NCI-H226 (cell line): ENCODE measurements at regions not wholly inside any gene's neighbourhood (a gene's known extent, or its start where the extent isn't known, plus 50 kb on each side); places are given as distances from the start of the nearest gene placed in this dataset.
"Not testable (repeated sequence)": the region's sequence is repeated elsewhere in the genome, so short reads cannot be mapped to it uniquely, and the experiment has no call there.

Source experiments
- DNase-seq: peaks from one replicate; pipeline ENCODE4 v3.0.0-alpha.2; 2015

DNA sequence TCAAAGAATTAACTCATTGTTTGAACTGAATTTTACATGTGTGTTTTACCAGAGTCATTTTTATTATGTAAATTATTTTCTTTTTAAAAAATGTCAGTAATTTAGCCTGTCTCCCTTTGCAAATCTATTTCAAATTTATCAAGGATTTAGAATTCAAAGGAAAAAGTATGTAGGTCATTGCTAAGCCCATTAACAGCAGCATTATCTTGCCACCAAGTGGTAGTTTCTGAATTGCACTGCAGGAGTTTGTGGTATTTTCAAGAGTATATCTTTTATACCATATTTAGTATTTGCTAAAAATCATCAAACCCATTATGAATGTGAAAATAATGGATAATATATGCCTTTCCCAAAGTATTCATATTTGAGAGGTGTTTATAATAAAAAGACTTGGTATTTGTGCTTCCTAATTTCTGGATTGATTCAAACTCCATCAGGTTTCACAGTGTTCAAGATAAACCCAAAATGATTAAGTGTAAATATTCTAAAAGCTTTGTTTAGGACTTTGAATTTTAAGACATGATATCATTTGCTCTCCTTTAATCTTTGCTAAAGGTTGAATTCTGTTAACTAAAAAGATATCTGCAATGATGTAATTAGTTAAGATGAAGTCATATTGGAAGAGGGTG lies 711.4 kb downstream of the FSCB start:
- peak; percentile 15 for DNase-seq

DNA sequence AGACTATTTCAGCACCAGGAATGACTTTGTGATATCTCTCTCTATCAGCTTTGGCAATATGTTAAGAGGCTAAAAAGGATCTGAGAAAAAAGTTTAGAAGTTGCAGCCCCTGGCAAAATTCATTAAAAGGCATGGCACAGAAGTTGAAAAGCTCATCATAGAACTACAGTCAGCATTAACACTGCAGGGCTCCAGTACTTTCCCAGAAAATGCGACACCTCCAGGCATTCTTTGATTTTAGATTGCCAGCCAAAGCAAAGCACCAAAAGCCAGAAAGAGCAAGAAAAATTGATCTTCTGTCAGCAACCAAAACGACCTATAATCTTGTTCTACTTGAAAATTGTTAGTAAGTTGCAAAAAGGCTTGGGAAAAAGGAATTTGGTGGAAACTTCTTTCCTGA lies 713.5 kb downstream of the FSCB start:
- no peak for DNase-seq

DNA sequence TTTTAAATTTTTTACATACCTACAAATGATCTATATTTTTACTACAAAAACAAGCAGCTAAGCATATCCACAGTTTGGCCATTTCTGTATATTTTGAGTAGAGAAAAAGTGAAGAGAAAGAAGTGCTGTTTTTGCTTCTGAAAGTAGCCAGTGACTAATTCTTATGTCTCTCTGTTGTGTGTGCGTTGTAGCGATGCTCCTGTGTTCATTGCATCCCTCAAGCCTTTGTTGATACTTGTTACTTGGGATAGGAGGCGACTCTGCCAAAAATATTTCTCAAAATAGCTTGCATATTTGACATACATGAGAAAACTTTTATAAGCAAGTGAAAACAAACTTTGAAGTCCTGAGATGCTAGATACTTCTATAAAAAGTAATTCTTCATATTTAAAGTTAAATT lies 714.1 kb downstream of the FSCB start:
- no peak for DNase-seq

DNA sequence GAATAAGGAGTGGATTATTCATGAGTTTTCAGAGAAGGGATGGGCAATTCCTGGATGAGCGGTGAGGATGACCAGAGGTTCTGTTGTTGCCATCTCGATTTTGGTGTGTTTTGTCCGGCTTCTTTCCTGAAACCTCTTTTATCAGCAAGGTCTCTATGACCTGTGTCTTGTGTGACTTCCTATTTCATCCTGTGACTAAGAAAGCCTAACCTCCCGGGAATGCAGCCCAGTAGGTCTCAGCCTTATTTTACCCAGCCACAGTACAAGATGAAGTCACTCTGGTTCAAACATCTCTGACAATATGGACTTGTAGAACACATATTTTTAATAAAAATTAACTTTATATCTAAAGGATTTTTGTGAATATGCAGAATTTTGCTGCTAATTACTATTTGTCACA lies 716.4 kb downstream of the FSCB start:
- no peak for DNase-seq

DNA sequence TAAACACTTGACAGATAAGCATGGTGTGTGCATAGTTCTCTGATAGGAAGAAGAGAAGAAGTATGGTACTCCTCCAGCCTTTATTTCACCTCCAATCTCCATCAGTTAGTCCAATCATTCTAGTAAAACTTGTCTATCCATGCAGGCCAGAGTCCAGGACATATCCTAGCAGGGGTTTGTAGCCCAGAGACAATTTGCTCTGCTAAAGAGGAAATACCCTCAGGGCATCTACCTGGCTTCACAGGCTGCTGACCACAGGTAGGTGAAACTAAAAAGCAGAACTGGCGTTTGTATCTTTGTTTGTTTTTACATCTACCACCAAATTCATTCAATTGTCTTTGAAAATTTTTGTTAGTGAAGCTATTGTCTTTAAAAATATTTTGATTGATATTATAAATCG lies 717.6 kb downstream of the FSCB start:
- no peak for DNase-seq

DNA sequence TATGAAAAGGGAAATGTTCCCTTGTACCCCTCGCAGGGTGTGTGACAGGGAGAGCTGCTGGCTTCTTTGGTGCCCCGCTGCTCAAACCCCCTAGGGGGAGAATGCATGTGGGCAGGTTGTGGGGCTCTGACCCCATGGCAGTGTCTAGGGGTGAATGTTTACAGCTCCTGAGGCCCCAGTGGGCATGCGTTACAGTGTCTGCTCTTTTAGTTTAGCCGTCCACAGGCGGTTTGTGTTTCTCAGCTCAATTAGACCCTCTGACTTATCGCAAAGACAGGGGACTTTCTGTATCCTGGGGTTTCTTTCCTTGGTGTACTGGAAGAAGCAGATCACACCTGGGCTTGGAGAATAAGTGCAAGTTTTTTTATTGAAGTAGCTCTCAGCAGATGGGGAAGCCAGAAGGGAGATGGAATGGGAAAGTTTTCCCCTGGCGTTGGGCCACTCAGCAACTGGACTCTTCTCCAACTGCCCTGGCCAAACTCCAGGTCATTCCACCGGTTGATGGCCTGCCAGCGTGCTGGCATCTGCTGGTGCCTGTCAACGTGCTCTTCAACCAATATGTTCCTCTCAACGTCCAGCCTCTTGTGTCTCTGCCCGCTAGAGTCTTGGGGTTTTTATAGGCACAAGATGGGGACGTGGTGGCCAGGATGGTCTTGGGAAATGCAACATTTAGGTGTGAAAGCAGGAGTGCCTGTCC lies 720.9 kb downstream of the FSCB start:
- DNase-seq, result no peak

DNA sequence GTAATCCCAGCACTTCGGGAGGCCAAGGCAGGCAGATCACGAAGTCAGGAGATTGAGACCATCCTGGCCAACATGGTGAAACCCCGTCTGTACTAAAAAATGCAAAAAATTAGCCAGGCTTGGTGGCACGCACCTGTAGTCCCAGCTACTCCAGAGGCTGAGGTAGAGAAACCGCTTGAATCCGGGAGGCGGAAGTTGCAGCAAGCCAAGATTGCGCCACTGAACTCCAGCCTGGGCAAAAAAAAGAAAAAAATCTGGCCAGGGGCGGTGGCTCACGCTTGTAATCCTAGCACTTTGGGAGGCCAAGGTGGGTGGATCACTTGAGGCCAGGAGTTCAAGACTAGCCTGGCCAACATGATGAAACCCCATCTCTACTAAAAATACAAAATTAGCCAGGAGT lies 722.7 kb downstream of the FSCB start:
- DNase-seq, result not testable (repeated sequence)

DNA sequence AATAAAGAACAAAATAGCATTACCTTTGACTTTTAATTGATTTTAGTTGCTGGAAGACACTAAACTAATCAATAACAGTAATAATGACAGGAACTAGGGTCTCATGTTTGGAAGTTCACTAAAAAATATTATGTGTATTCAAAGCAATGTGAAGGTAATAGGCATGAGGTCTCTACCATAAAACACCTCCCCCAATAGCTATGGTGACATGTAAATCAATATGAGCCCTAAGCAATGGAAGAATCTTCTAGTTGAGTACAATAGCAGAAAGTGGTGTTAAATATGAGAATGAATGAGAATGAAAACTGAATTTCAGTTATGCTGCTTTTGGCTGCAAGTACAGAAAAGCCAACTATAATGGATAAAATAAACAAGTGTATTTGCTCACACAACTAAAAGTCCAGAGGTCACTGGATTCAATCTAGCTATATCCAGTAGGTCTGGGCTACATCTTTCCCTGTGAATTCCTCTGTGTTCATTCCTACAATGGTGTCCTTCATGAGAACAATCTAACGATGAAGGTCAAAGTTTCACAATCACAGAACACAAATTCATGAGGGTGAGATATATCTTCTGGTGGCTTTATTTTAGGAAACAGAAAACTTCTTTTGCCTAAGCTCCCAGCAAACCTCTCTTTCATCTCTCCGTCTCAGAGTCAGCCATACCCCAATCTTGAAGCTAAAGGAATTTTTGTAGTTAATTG lies 728.0 kb downstream of the FSCB start:
- no peak for DNase-seq

DNA sequence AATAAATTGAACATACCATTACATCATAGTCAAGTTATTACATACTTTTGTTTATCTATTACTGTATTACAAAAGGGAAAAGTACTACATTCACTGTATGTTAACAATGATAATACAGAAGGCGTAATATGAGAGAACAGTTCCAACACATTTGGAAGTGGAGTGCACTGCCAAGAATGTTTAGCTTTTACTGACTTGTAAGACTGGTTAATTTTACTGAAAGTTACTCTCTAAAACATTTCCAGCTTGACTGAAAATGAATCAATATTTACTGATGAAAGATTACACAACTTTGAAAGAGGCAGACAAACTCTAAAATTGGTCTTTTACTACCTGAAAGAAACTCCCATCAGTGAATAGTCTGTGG lies 728.5 kb downstream of the FSCB start:
- DNase-seq, result no peak

DNA sequence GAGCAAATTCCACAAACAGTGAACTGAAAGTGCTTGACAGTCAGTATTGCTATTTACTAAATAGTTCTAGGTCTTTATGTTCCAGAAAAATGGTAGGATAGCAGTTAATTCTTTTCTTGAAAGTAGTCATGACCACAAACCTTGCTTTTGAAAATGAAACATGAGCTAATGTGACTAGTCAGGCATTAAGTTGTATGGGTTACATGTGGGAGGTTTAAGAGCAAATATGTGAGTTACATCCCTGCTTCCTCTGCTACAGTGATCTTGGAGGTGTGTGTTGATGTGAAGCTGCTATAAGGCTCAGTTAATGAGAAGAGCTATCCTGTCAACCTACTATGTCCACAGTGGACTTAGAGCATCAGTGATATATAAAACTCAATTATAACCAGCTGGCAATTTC lies 741.6 kb downstream of the FSCB start:
- DNase-seq, result peak; percentile 67

DNA sequence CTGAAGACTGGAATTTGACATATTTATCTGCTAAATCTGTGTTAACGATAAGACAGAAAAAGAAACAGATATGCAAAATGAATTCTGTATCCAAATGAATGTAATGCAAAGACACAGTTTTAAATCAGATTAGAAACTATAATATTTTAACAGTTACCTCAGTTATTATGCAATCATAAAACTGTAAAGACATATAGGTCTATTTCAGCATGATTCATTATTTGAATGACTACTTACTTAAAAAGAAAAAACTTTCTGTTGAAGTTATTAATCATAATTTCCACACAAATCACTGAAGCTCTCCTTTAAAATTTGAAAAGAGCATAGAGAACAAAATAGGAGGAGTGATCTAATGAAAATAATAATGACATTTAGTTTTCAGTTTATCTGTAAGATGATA lies 742.6 kb downstream of the FSCB start:
- no peak for DNase-seq

DNA sequence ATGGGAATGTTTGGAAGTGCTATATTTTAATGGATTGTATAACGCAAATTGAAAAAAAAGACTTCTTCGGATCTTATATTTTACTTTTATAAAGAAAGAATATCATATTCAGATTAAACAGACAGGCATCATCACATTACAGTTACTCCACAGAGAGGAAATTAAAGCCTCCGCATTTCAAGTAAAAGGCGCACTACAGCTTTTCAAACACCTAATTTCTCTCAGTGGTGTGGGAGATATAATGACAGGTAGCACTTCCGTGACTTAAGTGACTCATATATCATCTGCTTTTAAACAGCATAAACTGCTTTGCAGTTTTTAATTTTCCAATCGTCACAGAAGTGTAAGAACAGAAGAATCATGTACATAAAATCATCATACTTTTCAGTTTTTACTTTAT lies 751.4 kb downstream of the FSCB start:
- no peak for DNase-seq

DNA sequence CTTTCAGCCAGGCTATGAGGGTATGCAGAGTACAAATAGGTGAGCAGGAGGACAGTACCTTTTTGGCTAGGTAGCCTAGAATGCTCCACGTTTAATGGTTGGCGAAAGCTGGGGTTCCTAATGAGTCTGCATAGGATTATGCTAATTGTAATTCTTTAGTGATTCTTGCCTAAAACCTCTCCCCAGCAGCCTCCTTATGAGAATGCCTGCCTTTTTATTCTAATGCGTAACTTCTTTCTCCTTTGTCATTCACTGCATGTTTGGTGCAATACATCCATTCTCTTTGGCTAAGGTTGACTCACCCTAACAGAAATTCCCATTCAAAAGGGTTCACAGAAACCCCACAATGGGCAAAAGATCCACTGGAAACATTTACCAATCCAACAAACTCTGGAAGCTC lies 752.2 kb downstream of the FSCB start:
- DNase-seq, result no peak

DNA sequence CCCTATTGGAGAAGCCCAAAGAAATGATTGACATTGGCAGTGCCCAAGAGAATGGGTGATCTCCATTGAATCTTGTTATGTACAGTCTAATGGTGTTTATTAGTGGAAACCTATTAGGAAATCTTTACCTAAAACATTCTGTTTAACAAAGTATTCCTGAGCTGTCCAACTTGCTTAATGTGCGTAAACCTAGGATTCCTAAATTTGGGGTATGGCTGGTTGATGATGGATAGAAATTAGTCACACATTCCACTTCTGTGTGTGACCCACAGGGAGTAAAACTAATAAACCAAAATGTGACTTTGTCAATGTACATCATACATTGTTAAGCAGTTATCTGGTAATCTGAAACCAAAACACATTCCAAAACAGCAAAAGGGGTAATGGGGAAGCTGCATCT lies 761.3 kb downstream of the FSCB start:
- DNase-seq, result no peak

DNA sequence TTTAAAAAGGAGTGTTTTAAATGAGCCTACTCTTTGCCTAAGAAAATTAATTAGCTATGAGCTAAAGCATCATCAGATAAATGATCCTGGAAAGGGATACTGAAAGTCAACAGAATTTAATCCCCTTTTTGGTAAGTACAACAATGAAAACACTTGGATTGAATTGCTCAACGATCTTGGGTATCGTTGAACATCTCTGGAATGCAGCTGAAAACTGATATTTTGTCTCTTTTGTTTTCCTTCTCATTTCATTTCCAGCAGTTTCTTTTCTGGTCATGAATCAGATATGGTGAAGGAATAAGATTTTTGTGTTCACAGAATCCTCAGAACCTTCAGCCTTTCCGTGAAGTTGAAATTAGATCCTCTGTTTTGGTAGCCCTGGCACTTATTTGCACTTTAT lies 771.2 kb downstream of the FSCB start:
- DNase-seq, result no peak

DNA sequence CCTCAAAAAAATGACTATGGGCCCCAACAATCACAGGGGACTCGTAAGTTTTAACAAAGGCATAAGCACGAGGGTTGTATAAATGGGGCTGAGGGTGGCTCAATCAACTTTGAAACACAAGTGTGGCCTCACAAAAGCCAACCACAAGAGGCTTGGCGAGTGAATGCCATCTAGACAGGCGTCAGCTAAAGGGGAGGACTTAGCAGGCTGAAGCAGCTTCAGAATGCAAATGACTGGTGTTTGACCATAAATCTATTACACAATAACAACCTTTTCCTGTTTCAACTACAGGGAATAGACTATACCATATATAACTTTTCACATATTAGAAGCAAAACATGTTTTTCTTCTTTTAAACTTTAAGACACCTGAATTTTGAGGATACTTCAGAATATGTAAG lies 777.9 kb downstream of the FSCB start:
- DNase-seq, result no peak

DNA sequence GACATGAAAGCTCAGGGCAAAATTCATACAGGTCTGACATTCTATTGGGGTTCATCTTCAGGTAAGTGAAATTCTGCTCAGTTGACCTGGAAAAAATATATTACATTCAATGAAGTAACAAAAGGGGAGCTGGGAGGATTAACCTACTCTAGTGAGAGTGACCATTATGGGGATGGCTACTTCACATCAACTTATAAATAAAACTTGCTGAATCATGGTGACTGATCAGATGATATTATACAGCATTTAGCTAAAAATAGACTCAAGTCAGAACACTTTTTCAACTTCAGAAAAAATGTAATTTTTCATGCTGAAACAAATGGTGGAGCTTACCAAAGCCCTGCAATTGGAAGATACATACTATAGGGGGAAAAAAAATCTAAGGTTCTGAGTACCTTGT lies 800.2 kb downstream of the FSCB start:
- no peak for DNase-seq

DNA sequence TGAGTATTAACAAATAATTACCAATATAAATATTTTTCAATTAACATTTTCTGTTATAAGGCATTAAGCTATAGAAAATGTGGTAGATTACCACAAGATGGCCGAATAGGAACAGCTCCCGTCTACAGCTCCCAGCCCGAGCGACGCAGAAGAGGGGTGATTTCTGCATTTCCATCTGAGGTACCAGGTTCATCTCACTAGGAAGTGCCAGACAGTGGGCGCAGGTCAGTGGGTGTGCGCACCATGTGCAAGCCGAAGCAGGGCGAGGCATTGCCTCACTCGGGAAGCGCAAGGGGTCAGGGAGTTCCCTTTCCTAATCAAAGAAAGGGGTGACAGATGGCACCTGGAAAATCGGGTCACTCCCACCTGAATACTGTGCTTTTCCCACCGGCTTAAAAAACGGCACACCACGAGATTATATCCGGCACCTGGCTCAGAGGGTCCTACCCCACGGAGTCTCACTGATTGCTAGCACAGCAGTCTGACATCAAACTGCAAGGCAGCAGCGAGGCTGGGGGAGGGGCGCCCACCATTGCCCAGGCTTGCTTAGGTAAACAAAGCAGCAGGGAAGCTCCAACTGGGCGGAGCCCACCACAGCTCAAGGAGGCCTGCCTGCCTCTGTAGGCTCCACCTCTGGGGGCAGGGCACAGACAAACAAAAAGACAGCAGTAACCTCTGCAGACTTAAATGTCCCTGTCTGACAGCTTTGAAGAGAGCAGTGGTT lies 808.4 kb downstream of the FSCB start:
- DNase-seq, result not testable (repeated sequence)

DNA sequence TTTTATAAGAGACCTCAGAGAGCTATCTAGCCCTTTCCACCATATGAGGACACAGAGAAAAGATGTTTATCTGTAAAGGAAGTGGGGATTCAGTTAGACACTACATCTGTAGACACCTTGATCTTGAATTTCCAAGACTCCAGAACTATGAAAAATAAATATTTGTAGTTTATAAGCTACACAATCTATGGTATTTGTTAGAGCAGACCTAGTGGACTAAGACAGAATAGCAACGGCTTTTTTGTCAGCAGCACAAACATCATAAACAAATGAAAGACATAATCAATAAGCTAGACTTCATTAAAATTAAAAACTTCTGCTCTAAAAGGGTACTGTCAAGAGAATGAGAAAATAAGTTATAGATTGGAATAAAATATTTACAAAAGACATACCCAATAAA lies 810.1 kb downstream of the FSCB start:
- no peak for DNase-seq

DNA sequence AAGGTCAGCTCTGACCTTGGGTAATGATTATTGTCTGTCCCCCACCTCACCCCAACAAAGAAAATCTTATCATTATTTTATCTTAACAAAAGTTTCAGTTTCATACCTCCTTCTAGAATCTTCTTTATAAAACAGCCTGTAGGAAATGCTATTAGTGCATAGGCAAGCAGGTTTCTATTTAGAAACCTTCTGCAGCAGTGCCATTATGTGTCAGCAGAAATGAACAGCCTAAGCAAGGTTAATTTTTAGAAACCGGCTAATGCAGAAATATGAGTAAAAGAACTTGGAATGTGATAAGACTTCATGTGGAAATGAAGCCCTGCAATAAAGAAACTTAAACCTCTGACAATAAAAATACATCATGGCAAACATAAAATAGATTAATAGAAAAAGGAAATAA lies 814.4 kb downstream of the FSCB start:
- peak; percentile 53 for DNase-seq

DNA sequence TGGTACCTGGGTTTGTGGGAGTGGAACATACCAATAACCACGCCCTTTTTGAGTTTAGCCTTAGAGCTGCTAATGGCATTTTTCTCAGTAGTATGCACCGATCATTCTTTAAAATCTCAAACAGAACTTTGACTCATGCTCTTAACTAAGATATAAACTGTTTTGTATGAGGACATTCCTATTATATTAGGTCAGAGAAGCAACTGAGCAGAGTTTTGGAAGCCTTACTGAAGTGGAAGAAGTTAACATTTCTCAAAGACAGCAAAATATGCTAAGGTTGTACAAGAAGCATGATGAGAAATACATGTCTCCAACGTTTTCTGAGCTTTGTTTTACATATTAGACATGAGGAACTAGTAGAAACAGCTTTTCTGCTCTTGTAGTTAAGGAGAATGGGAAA lies 819.2 kb downstream of the FSCB start:
- peak; percentile 85 for DNase-seq

DNA sequence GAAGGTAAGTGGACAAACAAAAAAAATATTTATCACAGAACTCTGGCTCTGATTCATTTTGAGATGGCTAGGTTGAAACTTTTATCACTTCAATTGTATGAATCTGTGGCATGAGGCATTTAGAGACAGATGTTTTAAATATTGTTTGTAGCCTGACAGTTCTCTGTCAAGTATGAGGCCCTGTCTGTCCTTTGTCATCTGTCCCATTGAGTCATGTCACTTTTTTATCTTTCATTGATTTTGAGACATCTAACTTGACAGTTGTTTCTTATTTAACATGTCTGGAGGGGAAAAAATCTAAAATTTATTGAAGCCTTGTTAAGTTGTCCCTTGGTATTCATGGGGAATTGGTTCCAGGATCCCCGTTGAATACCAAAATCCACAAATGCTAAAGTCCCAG lies 829.5 kb downstream of the FSCB start:
- DNase-seq, result no peak

DNA sequence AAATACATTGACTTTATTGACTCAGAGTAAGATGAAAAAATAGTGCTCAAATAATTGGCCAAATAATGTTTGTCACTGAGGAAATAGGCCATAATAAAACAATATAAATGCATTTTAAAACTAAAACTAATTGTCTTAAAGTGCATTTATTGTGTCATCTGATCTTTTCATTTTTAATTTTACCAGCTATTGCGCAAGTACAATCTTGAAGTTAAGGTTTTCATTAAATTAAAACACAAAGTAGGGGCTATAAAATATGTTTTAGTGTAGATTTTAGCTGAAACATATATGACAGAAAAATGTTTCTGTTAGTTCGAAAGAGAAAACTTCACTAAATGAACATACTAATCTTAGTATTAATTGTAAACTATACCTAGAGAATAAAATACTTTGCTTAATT lies 832.8 kb downstream of the FSCB start:
- no peak for DNase-seq
